Caco-2 (cell line): ENCODE measurements at regions not wholly inside any gene's neighbourhood (a gene's known extent, or its start where the extent isn't known, plus 50 kb on each side); places are given as distances from the start of the nearest gene placed in this dataset.

Experiments
- BruUV-seq: library from RNA; stranded (reverse); fragments of 400-500 nt; replicated peaks from 2 replicates; lab custom pipeline; 2021; lab: Mats Ljungman, UMichigan
- CTCF ChIA-PET: fragments of 300-600 bp; sonication (Branson Sonifier 250); formaldehyde crosslinking; loops from one replicate; lab custom pipeline; 2022; ENCODE audit warnings: antibody characterized with exemption; lab: Charles Lee
- POLR2A ChIA-PET: fragments of 300-600 bp; sonication (Branson Sonifier 250); formaldehyde crosslinking; loops from one replicate; lab custom pipeline; 2022; ENCODE audit warnings: antibody characterized with exemption; lab: Charles Lee
- DNase-seq, 2 experiments: peaks; one replicate each; pipeline versions ENCODE4 v3.0.0 to v3.0.0-alpha.2; 2020 to 2022
- H3K27me3 ChIP-seq: replicated peaks from 2 replicates; pipeline ENCODE4 v1.6.0; 2011; ENCODE audit warnings: low read length; ENCODE audit not compliant: control insufficient read depth, insufficient read depth
- H3K36me3 ChIP-seq: 2 replicates; pipeline ENCODE4 v1.5.1; 2011; ENCODE audit warnings: low read length; ENCODE audit not compliant: control insufficient read depth, insufficient read depth
- H3K4me1 ChIP-seq: fragments of 250-450 bp; sonication (Bioruptor Pico); 2 replicates; pipeline ENCODE4 v1.5.1; 2020; ENCODE audit warnings: mild to moderate bottlenecking
- H3K4me3 ChIP-seq: 2 replicates; pipeline ENCODE4 v1.5.1; 2011; ENCODE audit warnings: low read depth, mild to moderate bottlenecking, control low read depth, low read length
- H3K9me3 ChIP-seq: fragments of 250-450 bp; sonication (Bioruptor Pico); 2 replicates; pipeline ENCODE4 v1.5.1; 2020; ENCODE audit warnings: mild to moderate bottlenecking, moderate library complexity
- H3K27ac Mint-ChIP-seq: one replicate; pipeline ENCODE4 v1.8.0; 2022; ENCODE audit warnings: mixed read lengths; ENCODE audit not compliant: unreplicated experiment
- H3K27me3 Mint-ChIP-seq: one replicate; pipeline ENCODE4 v1.8.0; 2022; ENCODE audit warnings: mixed read lengths; ENCODE audit not compliant: insufficient read depth, unreplicated experiment
- H3K36me3 Mint-ChIP-seq: one replicate; pipeline ENCODE4 v1.8.0; 2022; ENCODE audit warnings: mild to moderate bottlenecking, mixed read lengths; ENCODE audit not compliant: insufficient read depth, unreplicated experiment
- H3K4me1 Mint-ChIP-seq: one replicate; pipeline ENCODE4 v1.8.0; 2022; ENCODE audit warnings: low read depth, mixed read lengths; ENCODE audit not compliant: unreplicated experiment
- H3K4me3 Mint-ChIP-seq: one replicate; pipeline ENCODE4 v1.8.0; 2022; ENCODE audit warnings: mild to moderate bottlenecking, moderate library complexity, mixed read lengths; ENCODE audit not compliant: unreplicated experiment
- H3K9me3 Mint-ChIP-seq: one replicate; pipeline ENCODE4 v1.8.0; 2022; ENCODE audit warnings: mixed read lengths; ENCODE audit not compliant: unreplicated experiment
- CTCF ChIP-seq, 2 experiments: fragments of 200-600 bp in 1 of 2; IDR thresholded peaks; 1 replicate in 1 of 2; 2 replicates in 1 of 2; pipeline versions ENCODE4 v1.5.1 to v1.8.0; 2011 to 2022; ENCODE audit warnings: antibody characterized with exemption in 1 of 2, control low read depth in 1 of 2, inconsistent platforms in 1 of 2, low read depth in 1 of 2, low read length in 1 of 2, mild to moderate bottlenecking in 1 of 2, moderate library complexity in 1 of 2; ENCODE audit not compliant: insufficient read depth in 1 of 2, severe bottlenecking in 1 of 2, unreplicated experiment in 1 of 2
- intact Hi-C: fragments of 100-400 bp; cut with micrococcal nuclease; formaldehyde crosslinking; loops from one replicate; pipeline ENCODE4 v1.10.0; 2022; ENCODE audit not compliant: unreplicated experiment

- ChIA-PET POLR2A (no interaction called here), CTCF (no interaction called here)
- Mint-ChIP-seq H3K4me1 (no peaks in the 10 kb centered on the region), H3K27me3 (no peaks in the 10 kb centered on the region), H3K9me3 (peaks cover 33% of the 10 kb centered on the region), H3K36me3 (no peaks in the 10 kb centered on the region), H3K27ac (no peak overlapping the region), H3K4me3 (no peak overlapping the region)
- no peak for DNase-seq
- Histone ChIP-seq H3K4me3 (no peak overlapping the region), H3K27me3 (no peaks in the 10 kb centered on the region), H3K36me3 (no peaks in the 10 kb centered on the region), H3K4me1 (no peaks in the 10 kb centered on the region), H3K9me3 (peaks cover 2% of the 10 kb centered on the region)
- intact Hi-C loops = no loop called here
- no TSS peak for BruUV-seq
- TF ChIP-seq CTCF (IDR thresholded peaks at IDR 0.05; ENCODE audit: insufficient read depth in 1 of 2, low read depth in 1 of 2, low read length in 1 of 2, severe bottlenecking in 1 of 2, unreplicated experiment in 1 of 2) = no peak
These were observed 2221.9 kb upstream of the RAG2 start for GRCh38 chr11:38819981-38820380.

DNA sequence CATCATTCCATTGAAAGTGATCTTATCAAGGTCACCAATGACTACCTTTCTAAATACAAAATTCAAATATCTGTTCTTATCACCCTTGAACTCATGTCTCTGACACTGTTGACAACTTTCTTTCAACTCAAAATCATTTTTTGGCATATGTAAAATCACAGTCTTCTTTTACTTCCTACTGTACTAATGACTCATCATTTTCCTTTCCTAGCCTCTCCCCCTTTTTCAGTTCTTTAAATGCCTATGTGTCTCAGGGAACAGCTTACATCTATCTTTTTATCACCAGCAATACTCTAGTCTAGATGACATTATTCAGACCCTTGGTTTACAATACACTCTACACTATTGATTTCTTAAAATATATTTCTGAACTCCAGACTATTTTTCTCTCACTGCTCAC, 2220.7 kb upstream of the RAG2 start:
- H3K27me3 ChIP-seq = no peaks in the 10 kb centered on the region
- no peak overlapping the region for H3K27ac Mint-ChIP-seq
- no peaks in the 10 kb centered on the region for H3K27me3 Mint-ChIP-seq
- H3K4me3 ChIP-seq = no peak overlapping the region
- H3K9me3 Mint-ChIP-seq = peaks cover 25% of the 10 kb centered on the region
- H3K9me3 ChIP-seq = no peaks in the 10 kb centered on the region
- H3K4me3 Mint-ChIP-seq = no peak overlapping the region
- no TSS peak for BruUV-seq
- ChIA-PET CTCF (no interaction called here), POLR2A (no interaction called here)
- H3K36me3 Mint-ChIP-seq = no peaks in the 10 kb centered on the region
- DNase-seq = no peak
- intact Hi-C loops = no loop called here
- no peaks in the 10 kb centered on the region for H3K36me3 ChIP-seq
- H3K4me1 ChIP-seq = no peaks in the 10 kb centered on the region
- H3K4me1 Mint-ChIP-seq = no peaks in the 10 kb centered on the region
- no peak for TF ChIP-seq CTCF (IDR thresholded peaks at IDR 0.05; ENCODE audit: insufficient read depth in 1 of 2, low read depth in 1 of 2, low read length in 1 of 2, severe bottlenecking in 1 of 2, unreplicated experiment in 1 of 2)

DNA sequence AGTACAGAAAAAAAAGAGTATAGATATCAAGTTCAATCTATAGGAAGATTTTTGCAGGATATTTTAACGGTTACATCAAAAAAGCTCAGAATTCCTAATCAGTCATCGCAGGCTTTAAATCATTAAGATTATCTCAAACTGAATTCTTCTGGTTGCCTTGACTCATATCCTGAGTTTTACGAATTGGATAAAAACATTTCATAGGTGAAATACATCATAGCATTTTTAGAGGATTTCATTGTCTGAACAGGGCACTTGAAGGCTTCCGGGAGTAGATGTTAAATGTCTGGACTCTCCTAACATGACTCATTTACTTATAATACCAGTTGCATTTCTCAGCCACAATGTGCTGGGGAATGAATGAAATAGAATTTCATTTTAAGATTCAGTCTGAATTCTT, 2216.6 kb upstream of the RAG2 start:
- Mint-ChIP-seq H3K4me3 (no peak overlapping the region), H3K27ac (no peak overlapping the region), H3K4me1 (no peaks in the 10 kb centered on the region), H3K36me3 (no peaks in the 10 kb centered on the region), H3K27me3 (no peaks in the 10 kb centered on the region), H3K9me3 (peaks cover 18% of the 10 kb centered on the region)
- Histone ChIP-seq H3K27me3 (no peaks in the 10 kb centered on the region), H3K4me3 (no peak overlapping the region), H3K36me3 (no peaks in the 10 kb centered on the region), H3K9me3 (no peaks in the 10 kb centered on the region), H3K4me1 (no peaks in the 10 kb centered on the region)
- CTCF ChIA-PET = no interaction called here
- BruUV-seq = no TSS peak
- intact Hi-C loops = no loop called here
- POLR2A ChIA-PET = no interaction called here
- DNase-seq = no peak
- TF ChIP-seq CTCF (IDR thresholded peaks at IDR 0.05; ENCODE audit: insufficient read depth in 1 of 2, low read depth in 1 of 2, low read length in 1 of 2, severe bottlenecking in 1 of 2, unreplicated experiment in 1 of 2) = no peak
